ENCODE measurements at regions not wholly inside any gene's neighbourhood (a gene's known extent, or its start where the extent isn't known, plus 50 kb on each side); places are given as distances from the start of the nearest gene placed in this dataset.

GRCh38 chr13:85671336-85671735 lies 127.9 kb downstream of the SLITRK6 start:
- H3K9me3 ChIP-seq = peaks cover 0 to 13% (median 0%) of the 10 kb centered on the region in 3 donors
- no peaks in the 10 kb centered on the region for H3K27me3 ChIP-seq
- H3K27ac ChIP-seq = no peak overlapping the region
- no peak for ATAC-seq
- 76 to 91% methylated on average over 3 of the region's 3 CpGs for WGBS, 2 donors (ENCODE audit: low coverage in 1 of 2)
- no peaks in the 10 kb centered on the region for H3K4me1 ChIP-seq
- no peak for TF ChIP-seq CTCF (IDR thresholded peaks at IDR 0.05)
- no peak for TF ChIP-seq EP300 (IDR thresholded peaks at IDR 0.05)
- TF ChIP-seq POLR2A (IDR thresholded peaks at IDR 0.05) = no peak
- TF ChIP-seq POLR2AphosphoS5 (IDR thresholded peaks at IDR 0.05) = no peak
- no peaks in the 10 kb centered on the region for H3K36me3 ChIP-seq
- H3K4me3 ChIP-seq = no peak overlapping the region

- Histone ChIP-seq H3K4me3 (no peak overlapping the region), H3K9me3 (no peaks in the 10 kb centered on the region), H3K36me3 (no peaks in the 10 kb centered on the region), H3K27me3 (no peaks in the 10 kb centered on the region), H3K27ac (no peak overlapping the region), H3K4me1 (peaks cover 0 to 13% (median 0%) of the 10 kb centered on the region in 3 donors)
- 57 to 73% methylated on average over 3 of the region's 3 CpGs for WGBS, 2 donors (ENCODE audit: low coverage in 1 of 2)
- no peak for ATAC-seq
- TF ChIP-seq CTCF (IDR thresholded peaks at IDR 0.05) (no peak), POLR2AphosphoS5 (IDR thresholded peaks at IDR 0.05) (no peak), EP300 (IDR thresholded peaks at IDR 0.05) (no peak)
These were observed 132.9 kb downstream of the SLITRK6 start for GRCh38 chr13:85666356-85666755.

- H3K4me1 ChIP-seq = peaks cover 0 to 13% (median 0%) of the 10 kb centered on the region in 3 donors
- no peak overlapping the region for H3K4me3 ChIP-seq
- H3K9me3 ChIP-seq = no peaks in the 10 kb centered on the region
- H3K27me3 ChIP-seq = no peaks in the 10 kb centered on the region
- no peak for TF ChIP-seq POLR2A (IDR thresholded peaks at IDR 0.05)
- TF ChIP-seq POLR2AphosphoS5 (IDR thresholded peaks at IDR 0.05) = no peak
- no peak for TF ChIP-seq EP300 (IDR thresholded peaks at IDR 0.05)
- TF ChIP-seq CTCF (IDR thresholded peaks at IDR 0.05) = no peak
- no peak for ATAC-seq
- WGBS, 2 donors (ENCODE audit: low coverage in 1 of 2) = 60 to 62% methylated on average over 4 of the region's 4 CpGs
- H3K27ac ChIP-seq = no peak overlapping the region
- no peaks in the 10 kb centered on the region for H3K36me3 ChIP-seq
These were observed 133.9 kb downstream of the SLITRK6 start for GRCh38 chr13:85665286-85665685.

- Histone ChIP-seq H3K27me3 (no peaks in the 10 kb centered on the region), H3K4me1 (peaks cover 0 to 21% (median 0%) of the 10 kb centered on the region in 3 donors), H3K4me3 (no peak overlapping the region), H3K27ac (no peak overlapping the region), H3K9me3 (no peaks in the 10 kb centered on the region), H3K36me3 (no peaks in the 10 kb centered on the region)
- no peak for TF ChIP-seq POLR2AphosphoS5 (IDR thresholded peaks at IDR 0.05)
- no peak for TF ChIP-seq CTCF (IDR thresholded peaks at IDR 0.05)
- no peak for TF ChIP-seq POLR2A (IDR thresholded peaks at IDR 0.05)
- no peak for TF ChIP-seq EP300 (IDR thresholded peaks at IDR 0.05)
- 88 to 100% methylated on average over 1 of the region's 1 CpG for WGBS, 2 donors (ENCODE audit: low coverage in 1 of 2)
- no peak for ATAC-seq
These were observed 135.4 kb downstream of the SLITRK6 start for GRCh38 chr13:85663856-85664255.

GRCh38 chr13:85662186-85662585 lies 137.0 kb downstream of the SLITRK6 start:
- no peaks in the 10 kb centered on the region for H3K27me3 ChIP-seq
- H3K9me3 ChIP-seq = no peaks in the 10 kb centered on the region
- TF ChIP-seq POLR2A (IDR thresholded peaks at IDR 0.05) (no peak), CTCF (IDR thresholded peaks at IDR 0.05) (no peak), POLR2AphosphoS5 (IDR thresholded peaks at IDR 0.05) (no peak), EP300 (IDR thresholded peaks at IDR 0.05) (no peak)
- peaks cover 0 to 21% (median 0%) of the 10 kb centered on the region in 3 donors for H3K4me1 ChIP-seq
- no peak overlapping the region for H3K4me3 ChIP-seq
- no peak for ATAC-seq
- H3K27ac ChIP-seq = no peak overlapping the region
- no peaks in the 10 kb centered on the region for H3K36me3 ChIP-seq
